GM18507 (cell line): ENCODE measurements at regions not wholly inside any gene's neighbourhood (a gene's known extent, or its start where the extent isn't known, plus 50 kb on each side); places are given as distances from the start of the nearest gene placed in this dataset.

Source experiments
- DNase-seq: peaks from one replicate; pipeline ENCODE4 v3.0.0; 2011; ENCODE audit warnings: low read depth; ENCODE audit not compliant: insufficient read length; ENCODE audit errors: extremely low spot score
- FAIRE-seq: peaks from 2 replicates; lab custom pipeline; 2011; peaks lifted over from hg19 to GRCh38; lab: Jason Lieb, UNC

DNA sequence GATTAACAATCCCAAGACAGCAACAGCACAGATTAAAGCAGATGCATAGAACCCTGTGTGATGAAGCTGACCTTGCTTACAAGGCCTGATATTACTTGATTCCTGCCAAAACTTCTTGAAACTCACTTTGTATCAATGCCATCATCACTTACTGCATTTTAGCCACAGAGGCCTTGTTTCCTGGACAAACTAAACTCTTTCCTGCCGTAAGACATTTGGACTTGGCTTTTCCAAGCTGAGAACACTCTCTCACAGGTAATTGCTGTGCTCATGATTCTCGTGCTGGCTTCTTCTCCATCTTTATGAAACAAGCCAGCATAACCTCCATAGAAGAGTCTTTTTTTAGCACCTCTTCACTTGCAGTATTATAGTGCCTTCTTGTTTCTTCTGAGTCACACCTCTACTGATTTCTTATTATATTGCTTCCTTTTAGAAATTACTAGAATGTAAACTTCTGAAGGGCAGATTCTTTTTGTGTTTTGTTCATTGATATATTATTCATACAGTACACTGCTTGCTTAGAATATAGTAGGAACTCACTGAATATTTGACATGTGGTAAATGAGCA is 456.5 kb upstream of the ZNF608 start:
- FAIRE-seq (peak; percentile 65), DNase-seq (no peak)

DNA sequence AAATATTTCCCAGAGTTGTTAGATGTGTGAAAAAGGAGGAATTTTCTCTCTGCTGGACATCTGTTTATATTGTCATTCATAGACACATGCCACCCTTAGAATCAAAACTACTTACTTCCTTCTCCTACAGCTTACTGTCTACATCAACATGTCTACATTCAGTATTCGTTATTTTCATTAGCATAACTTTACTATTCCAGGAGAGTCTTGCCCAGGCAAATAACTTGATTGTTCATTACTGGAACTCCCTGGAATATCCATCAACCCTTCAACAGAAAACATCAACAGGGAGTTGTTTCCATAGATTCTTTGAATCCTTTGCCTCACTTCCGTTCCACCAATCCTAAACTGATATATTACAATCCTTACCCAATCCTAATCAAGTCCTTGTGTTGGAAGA is 457.5 kb upstream of the ZNF608 start:
- DNase-seq (no peak), FAIRE-seq (no peak)

DNA sequence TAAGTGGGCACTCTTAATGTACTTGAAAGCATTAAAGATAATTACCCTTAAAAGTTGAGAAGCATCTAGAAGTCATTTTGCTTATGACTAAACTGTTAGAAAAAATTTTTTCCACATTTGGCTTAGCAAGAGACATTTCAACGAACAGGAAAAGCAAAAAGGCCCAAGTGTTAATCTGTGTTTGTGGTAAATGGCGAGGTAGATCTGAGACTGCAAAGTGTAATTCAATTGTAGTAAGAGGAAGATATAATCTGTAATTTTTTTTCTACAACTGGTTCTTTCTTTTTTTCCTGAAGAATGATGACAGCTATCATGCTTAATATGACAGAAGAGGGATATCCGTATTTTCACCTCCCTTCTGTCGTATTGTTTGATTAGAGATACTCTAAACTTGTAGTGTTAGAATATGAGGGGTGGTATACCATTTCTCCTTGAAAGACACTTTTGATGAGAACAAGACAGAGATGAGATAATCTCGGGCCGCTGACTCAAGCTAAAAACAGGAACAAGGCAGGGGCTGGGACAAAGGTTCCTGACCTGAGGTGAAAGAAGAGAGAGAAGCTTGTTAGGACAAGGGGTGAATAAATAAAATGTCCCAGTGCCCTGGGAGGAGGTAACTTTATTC is 459.3 kb upstream of the ZNF608 start:
- no peak for FAIRE-seq
- DNase-seq: no peak

DNA sequence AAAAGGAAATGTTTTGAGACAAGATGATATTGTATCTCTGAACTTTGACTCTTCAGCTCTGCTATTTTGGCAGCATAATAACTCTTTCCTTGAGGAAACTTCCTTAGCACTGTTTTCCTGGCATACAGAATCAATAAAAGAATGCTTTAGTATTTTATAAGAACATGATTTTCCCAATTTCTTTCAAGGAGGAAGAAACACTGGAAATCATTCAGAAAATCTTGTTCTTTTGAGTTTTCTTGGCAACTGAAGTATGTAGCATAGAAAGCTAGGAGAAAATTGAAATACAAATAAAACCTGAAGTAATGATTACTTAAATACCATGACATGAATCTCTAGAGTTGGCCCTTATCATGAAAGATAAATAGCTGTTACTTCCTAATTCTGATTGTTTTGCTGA is 461.4 kb upstream of the ZNF608 start:
- DNase-seq (no peak), FAIRE-seq (no peak)

DNA sequence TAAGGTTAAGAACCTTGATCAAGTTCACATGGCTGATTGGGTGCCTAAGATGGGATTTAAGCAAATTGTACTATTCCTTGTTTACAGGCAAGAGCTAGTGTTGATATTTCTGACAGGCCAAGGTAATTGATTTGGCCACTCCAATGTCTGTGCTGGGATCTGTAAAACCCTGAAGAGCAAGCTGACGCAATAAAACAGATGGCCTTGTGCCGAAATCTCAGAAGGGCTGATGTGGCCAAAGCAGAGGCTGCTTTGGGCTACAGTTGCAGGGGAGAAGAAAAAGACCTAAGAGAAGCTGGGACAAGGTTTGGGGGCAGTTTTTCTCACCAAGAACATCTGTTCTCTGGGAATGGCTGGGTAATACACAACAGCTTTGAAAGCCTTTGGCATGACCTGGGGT is 463.2 kb upstream of the ZNF608 start:
- DNase-seq (no peak), FAIRE-seq (no peak)

DNA sequence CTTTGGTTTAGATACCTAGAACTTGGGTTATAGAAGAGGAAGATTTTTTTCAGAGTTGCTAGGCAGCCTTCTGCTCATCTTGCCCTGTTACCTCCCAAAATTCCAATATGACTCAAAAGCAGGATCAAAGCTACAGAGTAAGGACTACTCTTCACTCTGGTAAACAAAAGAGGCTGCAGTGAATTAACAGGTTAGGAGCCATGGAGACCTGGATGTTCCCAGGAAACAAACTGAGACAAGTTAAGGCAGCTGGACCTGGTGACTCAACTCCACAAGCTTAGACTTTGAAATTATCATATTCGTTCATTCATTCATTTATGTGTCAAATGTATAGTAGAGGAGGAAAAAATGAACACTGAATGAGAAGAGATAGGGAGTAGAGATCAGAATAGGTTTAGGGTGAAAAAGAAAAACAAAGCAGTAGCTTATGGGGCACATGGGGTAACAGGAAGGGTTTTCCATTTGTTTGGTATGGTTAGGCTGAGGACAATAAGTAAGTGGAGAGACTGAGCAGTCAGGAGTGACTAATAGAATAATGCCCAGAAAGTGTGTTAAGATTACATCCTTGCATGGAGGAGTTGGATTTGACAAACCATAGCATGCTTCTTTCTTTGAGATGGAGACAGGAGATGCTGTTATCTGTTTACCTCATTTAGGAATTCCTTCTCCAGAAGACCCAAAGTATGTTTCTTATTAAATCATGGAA is 464.0 kb upstream of the ZNF608 start:
- FAIRE-seq (no peak), DNase-seq (no peak)

DNA sequence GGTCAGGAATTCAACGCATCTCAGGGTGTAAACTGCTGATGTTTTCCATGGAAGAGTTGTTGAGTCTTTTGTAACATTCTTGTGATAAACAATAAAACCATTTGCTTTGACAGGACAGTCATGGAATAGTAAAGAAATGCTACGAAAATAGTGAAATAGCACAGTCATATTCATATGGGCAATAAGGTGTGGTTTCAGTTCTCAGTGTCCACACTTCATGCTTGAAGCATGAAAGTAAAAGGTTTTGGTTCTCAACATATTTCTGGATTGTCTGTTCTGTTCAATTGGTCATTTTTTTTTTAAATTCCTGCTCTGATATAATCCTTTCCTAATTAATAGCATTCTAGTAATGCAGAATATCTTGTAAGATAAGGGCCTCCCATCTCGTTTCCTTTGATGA is 467.6 kb upstream of the ZNF608 start:
- FAIRE-seq: peak; percentile 74

DNA sequence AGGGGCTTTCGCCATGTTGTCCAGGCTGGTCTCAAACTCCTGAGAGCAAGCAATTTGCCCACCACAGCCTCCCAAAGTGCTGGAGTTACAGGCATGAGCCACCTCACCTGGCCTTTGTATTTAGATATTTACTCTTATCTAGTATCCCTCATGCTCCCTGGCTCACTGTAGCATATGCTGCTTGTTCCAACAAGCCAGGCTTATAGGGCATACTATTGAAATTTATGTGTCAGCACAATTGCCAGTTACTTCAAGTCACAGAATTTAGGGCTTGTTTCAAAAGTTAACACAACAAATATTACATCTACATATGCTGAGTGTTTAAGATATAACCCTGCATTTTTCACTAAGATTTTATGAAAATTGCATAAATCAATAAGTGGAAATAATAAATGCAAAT is 469.2 kb upstream of the ZNF608 start:
- FAIRE-seq: no peak

More for the DNA sequence above, 467.6 kb upstream of the ZNF608 start:
- no peak for DNase-seq

DNA sequence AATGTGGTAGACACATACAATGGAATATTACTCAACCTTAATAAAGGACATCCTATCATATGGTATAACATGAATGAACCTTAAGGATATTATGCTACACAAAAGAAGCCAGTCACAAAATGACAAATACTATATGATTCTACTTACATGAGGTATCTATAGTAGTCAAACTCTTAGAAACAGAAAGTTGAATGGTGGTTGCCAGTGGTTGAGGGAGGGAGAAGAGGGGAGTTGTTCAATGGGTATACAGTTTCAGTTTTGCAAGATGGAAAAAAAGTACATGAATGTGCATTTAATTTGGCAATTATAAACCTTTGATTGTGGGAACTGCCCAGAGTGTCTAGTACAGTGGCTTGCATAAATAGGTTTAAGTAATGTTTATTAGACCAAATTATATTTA is 473.3 kb upstream of the ZNF608 start:
- no peak for DNase-seq
- FAIRE-seq: no peak

More for the DNA sequence above, 469.2 kb upstream of the ZNF608 start:
- DNase-seq: no peak

DNA sequence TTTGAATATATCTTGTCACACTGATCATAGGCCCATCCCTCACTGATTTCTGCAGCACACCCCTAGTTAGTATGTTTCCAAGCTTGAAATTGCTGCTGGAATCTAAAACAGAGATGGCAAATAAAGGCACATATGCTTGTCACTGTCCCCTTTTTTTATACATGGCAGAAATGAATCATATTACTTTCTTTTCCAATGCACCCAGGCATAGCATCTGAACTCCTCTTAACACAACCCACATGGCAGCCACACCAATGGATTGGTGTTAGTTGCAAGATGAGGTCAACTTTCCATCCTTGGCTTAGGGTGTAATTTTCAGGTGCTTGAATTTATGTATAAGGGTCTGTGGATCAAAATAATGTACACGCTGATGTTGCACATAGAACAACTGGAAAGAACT is 473.8 kb upstream of the ZNF608 start:
- DNase-seq: no peak
- no peak for FAIRE-seq

DNA sequence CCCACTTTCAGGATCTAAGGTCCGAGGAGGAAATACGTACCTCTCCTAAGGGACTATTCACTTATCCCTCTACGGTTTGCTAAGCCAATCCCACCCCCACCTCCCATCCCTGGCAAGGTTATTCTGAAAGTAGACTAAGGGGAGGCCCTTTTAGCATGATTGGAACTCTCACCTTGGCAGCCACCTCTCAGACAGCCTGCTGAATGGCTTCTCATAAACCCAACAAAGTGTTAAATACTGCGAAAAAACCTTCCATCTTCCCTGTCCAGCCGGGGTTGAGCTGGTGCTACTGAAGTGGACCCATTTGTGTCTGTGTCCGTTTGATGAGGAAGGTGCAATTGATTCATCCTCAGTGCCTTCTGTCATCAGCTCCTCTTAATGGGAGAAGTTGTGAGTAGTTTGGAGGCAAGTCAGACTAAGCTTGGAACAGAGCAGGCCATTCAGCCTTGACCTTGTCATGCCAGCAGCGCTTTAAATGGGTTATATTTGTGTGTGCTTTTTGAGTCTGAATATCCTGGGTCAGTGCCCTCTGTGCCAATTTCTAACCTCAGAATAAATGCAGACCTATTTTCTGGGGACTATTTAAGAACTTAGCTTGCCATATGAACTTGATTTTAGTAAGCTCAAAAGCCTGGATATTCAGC is 476.3 kb upstream of the ZNF608 start:
- DNase-seq (no peak), FAIRE-seq (no peak)

DNA sequence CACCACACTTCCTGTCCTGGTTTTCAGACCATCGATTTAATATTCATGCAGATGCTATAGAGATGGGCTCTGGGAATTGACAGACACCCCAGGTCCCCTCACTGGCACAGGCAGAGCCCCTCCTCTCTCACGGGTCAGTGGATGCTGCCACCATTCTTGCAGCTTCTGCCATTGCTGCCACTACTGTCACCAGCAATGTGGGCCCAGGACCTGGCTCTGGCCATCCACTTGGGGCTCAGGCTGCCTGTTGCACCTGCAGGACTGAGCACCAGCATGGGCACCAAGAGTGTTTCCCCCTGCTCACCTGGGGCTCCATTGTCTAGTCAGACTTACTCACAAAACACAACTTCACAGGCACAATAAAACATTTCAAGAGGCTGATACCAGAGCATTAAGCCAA is 479.0 kb upstream of the ZNF608 start:
- FAIRE-seq (no peak), DNase-seq (no peak)

DNA sequence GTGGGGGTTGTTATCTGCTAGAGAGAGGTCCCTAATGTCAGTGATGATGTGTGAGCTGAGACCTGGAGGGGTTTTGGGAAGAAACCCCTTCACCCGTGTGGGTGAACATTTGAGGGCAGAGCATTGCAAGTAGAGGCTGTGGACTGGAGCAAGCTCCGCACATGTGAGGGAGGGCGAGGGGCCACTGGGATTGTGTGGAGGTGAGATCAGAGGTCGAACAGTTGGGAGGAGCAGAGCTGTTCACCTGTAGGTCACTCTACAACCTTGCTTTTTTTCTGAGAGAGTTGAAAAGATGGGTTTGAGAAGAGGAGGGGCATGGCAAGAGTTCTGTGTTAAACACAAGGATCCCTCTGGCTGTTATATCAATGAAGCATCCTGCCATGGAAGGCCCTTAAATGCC is 480.4 kb upstream of the ZNF608 start:
- no peak for FAIRE-seq
- no peak for DNase-seq

DNA sequence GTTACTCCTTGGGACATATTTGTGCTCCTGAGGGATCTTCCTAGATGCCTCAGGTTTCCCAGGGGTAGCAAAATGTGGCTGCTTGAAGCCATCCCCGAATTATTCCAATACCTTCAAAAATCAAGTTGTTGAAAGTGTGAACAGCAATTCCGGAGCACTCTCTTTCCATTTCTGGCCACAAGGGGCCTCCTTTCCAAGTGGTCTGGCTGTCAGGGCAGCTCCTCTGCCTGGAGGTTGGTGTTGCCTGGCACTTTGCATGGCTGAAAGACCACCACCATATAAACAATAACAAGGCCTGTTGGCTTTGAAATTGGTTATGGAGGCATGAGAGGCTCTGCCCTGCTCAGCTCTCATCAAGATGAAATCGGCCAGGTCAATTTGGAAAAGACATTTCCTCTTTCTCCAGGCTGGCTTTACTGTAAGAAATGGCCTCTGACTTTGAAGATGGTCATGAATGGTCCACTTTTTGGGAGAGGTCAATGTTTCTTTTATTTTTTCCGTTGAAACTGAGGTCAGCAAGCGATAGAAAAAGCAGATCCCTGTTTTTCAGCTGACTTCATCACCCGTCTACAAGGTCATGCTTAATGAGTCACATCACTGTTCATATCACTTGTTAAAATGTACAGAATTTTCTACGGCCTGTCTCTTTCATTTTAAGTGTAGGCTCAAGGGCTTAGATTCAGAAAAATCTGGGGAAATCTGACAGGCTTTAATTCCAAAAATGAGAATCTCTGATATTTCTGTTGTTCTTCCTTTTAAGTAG is 481.1 kb upstream of the ZNF608 start:
- DNase-seq: no peak
- no peak for FAIRE-seq

DNA sequence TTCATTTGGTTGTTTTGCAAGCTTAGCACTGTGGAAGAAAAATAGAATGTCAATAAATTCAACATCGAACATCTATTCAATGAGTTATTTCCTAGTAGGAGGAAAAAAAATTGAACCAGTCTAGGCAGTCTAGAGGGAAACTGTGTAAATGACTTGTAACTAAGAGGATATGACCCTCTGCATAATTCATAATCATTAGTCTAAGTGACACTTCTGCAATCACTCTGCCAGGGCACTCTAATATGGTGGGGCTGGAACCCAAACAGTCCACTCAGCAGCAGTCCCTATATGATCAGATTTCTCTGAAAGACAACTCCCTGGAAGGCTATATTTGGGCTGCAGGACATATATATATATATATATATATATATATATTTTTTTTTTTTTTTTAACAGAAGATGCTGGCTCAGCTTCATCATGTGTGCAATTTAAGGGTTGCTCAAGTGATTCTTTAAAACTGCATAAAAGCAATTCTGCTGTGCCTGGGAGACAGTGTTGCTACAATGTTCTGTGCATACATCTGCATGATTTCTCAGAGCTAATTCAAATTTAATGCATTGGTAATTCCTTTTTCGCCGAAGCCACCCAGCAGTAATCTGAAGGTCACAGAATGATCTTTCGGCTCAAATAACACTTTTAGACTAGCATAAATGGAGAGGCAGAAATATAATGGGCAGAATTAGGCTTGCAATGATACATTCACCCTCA is 482.1 kb upstream of the ZNF608 start:
- no peak for FAIRE-seq
- DNase-seq: no peak

DNA sequence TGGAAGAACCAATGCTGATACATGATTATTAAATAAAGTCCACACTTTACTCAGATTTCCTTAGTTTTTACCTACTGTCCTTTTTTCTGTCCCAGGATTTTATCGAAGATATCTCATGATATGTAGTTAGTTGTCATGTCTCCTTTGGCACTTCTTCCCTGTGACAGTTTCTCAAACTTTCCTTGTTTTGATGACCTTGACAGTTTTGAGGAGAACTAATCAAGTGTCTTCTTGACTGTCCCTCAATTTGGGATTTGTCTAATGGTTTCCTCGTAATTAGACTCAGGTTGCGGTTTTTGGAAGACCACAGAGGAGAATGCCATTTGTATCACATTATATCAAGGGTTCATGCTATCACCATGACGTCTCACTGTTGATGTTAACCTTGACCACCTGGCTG is 483.1 kb upstream of the ZNF608 start:
- DNase-seq: no peak
- no peak for FAIRE-seq

DNA sequence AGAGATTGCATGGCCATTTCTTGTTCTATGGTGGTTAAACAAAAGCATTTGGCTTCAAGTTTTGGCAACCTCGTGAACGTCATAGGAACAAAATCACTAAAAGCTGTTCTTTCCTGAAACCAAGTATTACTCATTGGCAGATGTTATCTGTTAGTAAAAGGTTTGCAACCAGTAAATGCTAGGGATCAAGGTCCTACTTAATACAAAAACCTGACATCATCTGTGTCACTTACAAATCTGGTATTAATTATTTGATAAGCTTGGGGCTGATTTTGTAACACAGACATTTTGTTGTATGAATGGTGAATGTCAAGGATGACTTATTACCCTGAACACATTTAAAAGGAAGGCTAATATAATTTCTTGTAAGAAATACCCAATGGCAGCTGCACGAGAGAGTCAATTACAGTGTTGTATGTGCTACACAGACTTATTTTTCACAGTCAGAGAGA is 486.4 kb upstream of the ZNF608 start:
- FAIRE-seq (no peak), DNase-seq (no peak)

DNA sequence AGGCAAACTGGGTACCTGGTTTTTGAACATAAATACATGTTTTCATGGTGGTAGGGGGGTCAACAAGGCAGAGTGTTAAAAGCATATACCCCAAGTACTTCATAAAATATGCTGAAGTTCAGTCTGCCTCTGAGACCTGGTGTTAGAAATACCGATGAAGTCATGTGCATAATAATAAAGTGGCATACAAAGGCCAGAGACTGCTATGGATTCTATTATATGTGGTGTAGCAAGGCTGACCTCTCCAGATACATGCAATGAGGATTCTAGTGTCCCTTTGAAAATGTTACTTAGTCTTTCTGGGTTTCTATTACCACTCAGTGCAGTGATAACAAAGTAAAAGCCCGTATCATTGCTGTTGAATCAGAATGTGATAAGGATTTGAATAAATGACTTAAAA is 487.5 kb upstream of the ZNF608 start:
- no peak for FAIRE-seq
- DNase-seq: no peak

DNA sequence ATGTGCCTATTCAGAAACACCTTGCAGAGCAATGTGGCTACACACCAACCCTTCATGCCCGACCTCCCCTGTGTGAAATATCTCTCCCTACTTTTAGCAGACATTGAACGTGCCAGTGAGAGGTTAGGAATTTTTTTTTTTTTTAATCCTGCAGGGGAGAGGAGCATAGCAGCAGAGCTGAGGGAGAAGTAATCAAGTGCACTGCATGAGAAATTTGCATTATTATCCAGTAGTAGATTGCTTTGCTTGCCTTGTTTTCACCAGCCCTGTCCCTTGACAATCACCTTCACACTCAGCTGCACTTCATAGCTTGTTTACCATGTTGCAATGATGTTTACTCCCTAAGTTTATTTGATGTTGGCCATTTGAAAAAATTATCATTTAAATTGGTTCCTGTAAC is 489.6 kb upstream of the ZNF608 start:
- no peak for DNase-seq
- no peak for FAIRE-seq
